Endothelial cell of umbilical vein (primary cell): ENCODE measurements at regions not wholly inside any gene's neighbourhood (a gene's known extent, or its start where the extent isn't known, plus 50 kb on each side); places are given as distances from the start of the nearest gene placed in this dataset.

Experiments
- BruUV-seq: library from RNA; stranded (reverse); fragments of 400-500 nt; replicated peaks from 2 replicates; lab custom pipeline; 2021; lab: Mats Ljungman, UMichigan
- CTCF ChIA-PET: fragments of 300-600, 350-600 bp; sonication (Branson Sonifier 250); formaldehyde crosslinking; loops from one replicate; lab custom pipeline; 2021; ENCODE audit warnings: antibody characterized with exemption, inconsistent platforms; lab: Charles Lee
- POLR2A ChIA-PET: fragments of 300-600, 350-600 bp; sonication (Branson Sonifier 250); formaldehyde crosslinking; loops from one replicate; lab custom pipeline; 2021; ENCODE audit warnings: antibody characterized with exemption, inconsistent platforms; lab: Charles Lee
- DNase-seq: peaks from one replicate; pipeline ENCODE4 v3.0.0-alpha.2; 2011; ENCODE audit warnings: low read depth, low spot score
- FAIRE-seq: peaks from 2 replicates; lab custom pipeline; 2011; peaks lifted over from hg19 to GRCh38; lab: Jason Lieb, UNC
- H2AFZ ChIP-seq: 2 replicates; pipeline ENCODE4 v1.6.0; 2012; ENCODE audit warnings: low read depth, low read length, control low read depth, inconsistent platforms
- H3K27ac ChIP-seq: 2 replicates; pipeline ENCODE4 v1.5.1; 2011; ENCODE audit warnings: low read depth, mild to moderate bottlenecking, control low read depth, low read length, moderate library complexity; ENCODE audit not compliant: insufficient read depth
- H3K27me3 ChIP-seq, 2 experiments: 2 replicates each; pipeline versions ENCODE4 v1.6.0 to v1.6.1; 2011; ENCODE audit warnings: low read length in 2 of 2, mixed read lengths in 1 of 2; ENCODE audit not compliant: control insufficient read depth in 2 of 2, insufficient read depth in 2 of 2
- H3K36me3 ChIP-seq, 2 experiments: 2 replicates in 1 of 2; 3 replicates in 1 of 2; pipeline ENCODE4 v1.5.1; 2011; ENCODE audit warnings: low read length in 2 of 2, mild to moderate bottlenecking in 1 of 2, moderate library complexity in 1 of 2; ENCODE audit not compliant: control insufficient read depth in 2 of 2, insufficient read depth in 2 of 2; ENCODE audit errors: extremely low read depth in 1 of 2
- H3K4me1 ChIP-seq: 3 replicates; pipeline ENCODE4 v1.5.1; 2011; ENCODE audit warnings: mild to moderate bottlenecking, low read length; ENCODE audit not compliant: control insufficient read depth, insufficient read depth; ENCODE audit errors: extremely low read depth
- H3K4me2 ChIP-seq: 2 replicates; pipeline ENCODE4 v1.6.1; 2011; ENCODE audit warnings: low read length, control low read depth, mixed read lengths; ENCODE audit not compliant: insufficient read depth
- H3K4me3 ChIP-seq, 3 experiments: fragments of 200-600 bp in 1 of 3; sonication (generic), shearing (Covaris generic) in 1 of 3; replicated peaks in 1 of 3; 2 replicates each; pipeline ENCODE4 v1.5.1; 2011 to 2016; ENCODE audit warnings: control low read depth in 3 of 3, low read length in 3 of 3, mild to moderate bottlenecking in 2 of 3, inconsistent platforms in 1 of 3, low read depth in 1 of 3, moderate library complexity in 1 of 3; ENCODE audit not compliant: insufficient read depth in 1 of 3
- H3K79me2 ChIP-seq: 2 replicates; pipeline ENCODE4 v1.6.0; 2012; ENCODE audit warnings: low read length, inconsistent platforms; ENCODE audit not compliant: control insufficient read depth, insufficient read depth
- H3K9ac ChIP-seq: replicated peaks from 2 replicates; pipeline ENCODE3; 2011; ENCODE audit warnings: low read length, control low read depth; ENCODE audit not compliant: insufficient read depth; ENCODE audit errors: extremely low read depth
- H3K9me1 ChIP-seq: replicated peaks from 3 replicates; pipeline ENCODE4 v1.6.0; 2011; ENCODE audit warnings: mild to moderate bottlenecking, low read length; ENCODE audit not compliant: control insufficient read depth, insufficient read depth; ENCODE audit errors: extremely low read depth
- H3K9me3 ChIP-seq: replicated peaks from 2 replicates; pipeline ENCODE4 v1.5.1; 2012; ENCODE audit warnings: low read length, inconsistent platforms; ENCODE audit not compliant: control insufficient read depth, insufficient read depth
- H4K20me1 ChIP-seq: replicated peaks from 2 replicates; pipeline ENCODE3; 2011; ENCODE audit warnings: mild to moderate bottlenecking, low read length; ENCODE audit not compliant: control insufficient read depth, insufficient read depth; ENCODE audit errors: extremely low read depth
- EZH2 ChIP-seq: IDR thresholded peaks from 2 replicates; pipeline ENCODE4 v1.6.1; 2012; ENCODE audit warnings: borderline replicate concordance, low read depth, mild to moderate bottlenecking, moderate library complexity, low read length, inconsistent platforms; ENCODE audit not compliant: severe bottlenecking
- FOS ChIP-seq: IDR thresholded peaks from 2 replicates; pipeline ENCODE4 v1.6.1; 2011; ENCODE audit warnings: mild to moderate bottlenecking, low read length, moderate library complexity, borderline replicate concordance; ENCODE audit not compliant: insufficient read depth
- GATA2 ChIP-seq: IDR thresholded peaks from 2 replicates; pipeline ENCODE4 v1.7.0; 2011; ENCODE audit warnings: low read depth, mild to moderate bottlenecking, moderate library complexity, mixed read lengths, low read length; ENCODE audit not compliant: insufficient read length, insufficient read depth
- JUN ChIP-seq: IDR thresholded peaks from 2 replicates; pipeline ENCODE4 v1.6.1; 2011; ENCODE audit warnings: borderline replicate concordance, low read depth; ENCODE audit not compliant: insufficient read length, insufficient read depth
- MYC ChIP-seq: IDR thresholded peaks from one replicate; pipeline ENCODE4 v1.6.1; 2011; ENCODE audit warnings: mild to moderate bottlenecking, low read depth, low read length
- POLR2A ChIP-seq: IDR thresholded peaks from 2 replicates; pipeline ENCODE4 v1.6.1; 2012; ENCODE audit warnings: low read depth, mild to moderate bottlenecking, control low read depth, low read length
- POLR2AphosphoS5 ChIP-seq: IDR thresholded peaks from 2 replicates; pipeline ENCODE4 v1.6.1; 2012; ENCODE audit warnings: low read depth, mild to moderate bottlenecking, control low read depth, low read length, moderate library complexity; ENCODE audit not compliant: insufficient read depth
- dilution Hi-C: fragments of 300-500 bp; cut with MboI; formaldehyde crosslinking; loops from one replicate; pipeline ENCODE4 v1.15.0; 2019; ENCODE audit warnings: low sequenced_read_pairs; ENCODE audit not compliant: extremely low pct_ligation_motif_present
- intact Hi-C: fragments of 100-400 bp; cut with micrococcal nuclease; formaldehyde crosslinking; loops from one replicate; pipeline ENCODE4 v1.10.0; 2022
- TF ChIP-seq, protein P1 (sequence below), 2 donors: IDR thresholded peaks; 1 replicate in 1 of 2; 2 replicates in 1 of 2; pipeline ENCODE4 v1.5.1; 2011; ENCODE audit warnings: low read length in 2 of 2, mild to moderate bottlenecking in 2 of 2, moderate library complexity in 2 of 2, control low read depth in 1 of 2, inconsistent platforms in 1 of 2, low read depth in 1 of 2; ENCODE audit not compliant: insufficient read depth in 1 of 2; ENCODE audit errors: extremely low read depth in 1 of 2
- TF ChIP-seq, protein P2 (sequence below): IDR thresholded peaks from 2 replicates; pipeline ENCODE4 v1.6.1; 2011; ENCODE audit not compliant: insufficient read depth, insufficient read length

DNA sequence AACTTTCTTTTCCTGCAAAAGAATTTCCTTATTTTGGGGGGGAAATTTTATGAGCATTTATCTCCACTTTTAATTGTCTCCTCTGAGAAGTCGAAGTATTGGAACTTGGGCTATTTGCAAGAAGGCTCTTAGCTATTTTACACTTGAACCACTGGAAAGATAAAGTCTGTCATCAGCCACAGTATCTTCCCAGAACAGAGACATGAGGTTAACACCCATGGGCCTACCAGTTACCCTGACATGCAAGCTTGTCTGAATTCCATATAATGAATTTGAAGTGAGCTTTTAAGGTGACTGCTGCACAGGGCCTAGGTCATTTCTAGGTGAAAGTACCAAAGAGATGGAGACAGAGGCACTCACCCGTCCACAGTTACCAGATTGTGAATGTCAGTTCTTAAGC lies 193.1 kb downstream of the SIM1 start:
- no peak for TF ChIP-seq MYC
- TF ChIP-seq GATA2: no peak
- no peak for TF ChIP-seq POLR2AphosphoS5
- TF ChIP-seq, protein P1, sequence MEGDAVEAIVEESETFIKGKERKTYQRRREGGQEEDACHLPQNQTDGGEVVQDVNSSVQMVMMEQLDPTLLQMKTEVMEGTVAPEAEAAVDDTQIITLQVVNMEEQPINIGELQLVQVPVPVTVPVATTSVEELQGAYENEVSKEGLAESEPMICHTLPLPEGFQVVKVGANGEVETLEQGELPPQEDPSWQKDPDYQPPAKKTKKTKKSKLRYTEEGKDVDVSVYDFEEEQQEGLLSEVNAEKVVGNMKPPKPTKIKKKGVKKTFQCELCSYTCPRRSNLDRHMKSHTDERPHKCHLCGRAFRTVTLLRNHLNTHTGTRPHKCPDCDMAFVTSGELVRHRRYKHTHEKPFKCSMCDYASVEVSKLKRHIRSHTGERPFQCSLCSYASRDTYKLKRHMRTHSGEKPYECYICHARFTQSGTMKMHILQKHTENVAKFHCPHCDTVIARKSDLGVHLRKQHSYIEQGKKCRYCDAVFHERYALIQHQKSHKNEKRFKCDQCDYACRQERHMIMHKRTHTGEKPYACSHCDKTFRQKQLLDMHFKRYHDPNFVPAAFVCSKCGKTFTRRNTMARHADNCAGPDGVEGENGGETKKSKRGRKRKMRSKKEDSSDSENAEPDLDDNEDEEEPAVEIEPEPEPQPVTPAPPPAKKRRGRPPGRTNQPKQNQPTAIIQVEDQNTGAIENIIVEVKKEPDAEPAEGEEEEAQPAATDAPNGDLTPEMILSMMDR (IDR thresholded peaks at IDR 0.05; ENCODE audit: extremely low read depth in 1 of 2, insufficient read depth in 1 of 2, low read depth in 1 of 2, low read length in 2 of 2): no peak
- TF ChIP-seq JUN: no peak
- TF ChIP-seq FOS: no peak
- TF ChIP-seq POLR2A: no peak
- H3K27me3 ChIP-seq: no peaks in the 10 kb centered on the region
- BruUV-seq: no TSS peak
- no peak overlapping the region for H3K9ac ChIP-seq
- intact Hi-C loops (no loop called here), dilution Hi-C loops (no loop called here)
- no peak for DNase-seq
- no peaks in the 10 kb centered on the region for H3K36me3 ChIP-seq
- H3K4me1 ChIP-seq: peaks cover 39% of the 10 kb centered on the region
- no peaks in the 10 kb centered on the region for H3K9me1 ChIP-seq
- no peak overlapping the region for H3K4me3 ChIP-seq
- ChIA-PET CTCF (interaction anchor here (1.4 to 2.0 kb wide), 2 partner anchors 14 to 95 kb away, joined by 3 to 5 read pairs; no protein-coding TSS in a partner anchor), POLR2A (no interaction called here)
- H4K20me1 ChIP-seq: no peaks in the 10 kb centered on the region
- no peak overlapping the region for H2AFZ ChIP-seq
- no peak for FAIRE-seq
- H3K9me3 ChIP-seq: no peaks in the 10 kb centered on the region
- H3K79me2 ChIP-seq: no peaks in the 10 kb centered on the region
- no peak overlapping the region for H3K4me2 ChIP-seq
- H3K27ac ChIP-seq: no peak overlapping the region

DNA sequence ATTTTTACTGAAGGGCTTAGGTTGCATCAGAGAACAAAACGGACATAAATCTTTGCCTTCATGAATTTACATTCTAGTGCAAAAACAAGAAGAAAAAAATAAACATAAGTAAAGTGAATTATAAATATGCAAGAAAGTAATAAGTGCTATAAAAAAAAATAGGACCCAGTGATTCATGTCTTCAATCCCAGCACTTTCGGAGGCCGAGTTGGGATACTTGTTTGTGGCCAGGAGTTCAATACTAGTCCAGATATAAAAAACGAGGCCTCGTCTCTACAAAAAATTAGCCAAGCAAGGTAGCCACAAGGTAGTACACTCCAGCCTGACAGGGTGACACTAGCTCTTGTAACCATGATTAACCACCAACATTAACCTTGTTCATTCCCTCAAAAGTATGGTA lies 193.5 kb downstream of the SIM1 start:
- Histone ChIP-seq H3K4me3 (no peak overlapping the region), H3K79me2 (no peaks in the 10 kb centered on the region), H3K27me3 (no peaks in the 10 kb centered on the region), H3K4me2 (no peak overlapping the region), H3K9ac (no peak overlapping the region), H2AFZ (no peak overlapping the region), H3K4me1 (peaks cover 35% of the 10 kb centered on the region), H3K9me3 (no peaks in the 10 kb centered on the region), H3K27ac (no peak overlapping the region), H3K9me1 (no peaks in the 10 kb centered on the region), H3K36me3 (no peaks in the 10 kb centered on the region), H4K20me1 (no peaks in the 10 kb centered on the region)
- ChIA-PET CTCF (interaction anchor here (1.4 to 2.0 kb wide), 2 partner anchors 14 to 95 kb away, joined by 3 to 5 read pairs; no protein-coding TSS in a partner anchor), POLR2A (no interaction called here)
- BruUV-seq: no TSS peak
- intact Hi-C loops (no loop called here), dilution Hi-C loops (no loop called here)
- FAIRE-seq (no peak), DNase-seq (no peak)
- TF ChIP-seq POLR2AphosphoS5 (no peak), FOS (no peak), MYC (no peak), GATA2 (no peak), JUN (no peak), POLR2A (no peak), EZH2 (no peak)
- TF ChIP-seq, protein P1 (IDR thresholded peaks at IDR 0.05; ENCODE audit: extremely low read depth in 1 of 2, insufficient read depth in 1 of 2, low read depth in 1 of 2, low read length in 2 of 2): no peak
- TF ChIP-seq, protein P2, sequence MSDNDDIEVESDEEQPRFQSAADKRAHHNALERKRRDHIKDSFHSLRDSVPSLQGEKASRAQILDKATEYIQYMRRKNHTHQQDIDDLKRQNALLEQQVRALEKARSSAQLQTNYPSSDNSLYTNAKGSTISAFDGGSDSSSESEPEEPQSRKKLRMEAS: no peak
